Spinal cord (tissue), 9 donors: ENCODE measurements at regions not wholly inside any gene's neighbourhood (a gene's known extent, or its start where the extent isn't known, plus 50 kb on each side); places are given as distances from the start of the nearest gene placed in this dataset.
"Not testable (repeated sequence)": the region's sequence is repeated elsewhere in the genome, so short reads cannot be mapped to it uniquely, and the experiment has no call there.

Experiments used
- DNase-seq, 6 donors: peaks; one replicate each; pipeline versions ENCODE4 v3.0.0 to v3.0.0-alpha.2; 2013 to 2015; ENCODE audit warnings: low spot score in 6 of 6, low read depth in 4 of 6
- H3K27ac ChIP-seq: one replicate; pipeline ENCODE4 v1.5.1; 2013; ENCODE audit warnings: low read depth, low read length, control low read depth
- H3K27me3 ChIP-seq: one replicate; pipeline ENCODE4 v1.6.1; 2013; ENCODE audit warnings: low read length; ENCODE audit not compliant: control insufficient read depth, insufficient read depth
- H3K36me3 ChIP-seq: one replicate; pipeline ENCODE4 v1.6.1; 2013; ENCODE audit warnings: low read length; ENCODE audit not compliant: control insufficient read depth, insufficient read depth
- H3K4me1 ChIP-seq: one replicate; pipeline ENCODE4 v1.6.1; 2013; ENCODE audit warnings: low read length; ENCODE audit not compliant: control insufficient read depth, insufficient read depth
- H3K4me3 ChIP-seq: one replicate; pipeline ENCODE4 v1.5.1; 2013; ENCODE audit warnings: low read depth, low read length, control low read depth
- H3K9me3 ChIP-seq: one replicate; pipeline ENCODE4 v1.6.1; 2013; ENCODE audit warnings: low read length; ENCODE audit not compliant: control insufficient read depth, insufficient read depth
- WGBS: methylation state at CpG from one replicate; pipeline ENCODE4 v1.1.5; 2013; ENCODE audit warnings: missing lambda C conversion rate; ENCODE audit not compliant: insufficient coverage; 5-methylcytosine and 5-hydroxymethylcytosine counted together
- donor health status: healthy.

GRCh38 chr5:155136216-155136850 is 122.8 kb downstream of the KIF4B start:
- Histone ChIP-seq H3K4me1 (no peaks in the 10 kb centered on the region), H3K27me3 (no peaks in the 10 kb centered on the region), H3K9me3 (no peaks in the 10 kb centered on the region), H3K36me3 (no peaks in the 10 kb centered on the region), H3K27ac (no peak overlapping the region), H3K4me3 (no peak overlapping the region)
- 41% methylated on average over 4 of the region's 6 CpGs for WGBS
- peak in 2 of 6 donors; percentile 69 to 74 for DNase-seq

GRCh38 chr5:155137683-155138082 is 124.1 kb downstream of the KIF4B start:
- Histone ChIP-seq H3K4me1 (no peaks in the 10 kb centered on the region), H3K36me3 (no peaks in the 10 kb centered on the region), H3K27me3 (no peaks in the 10 kb centered on the region), H3K27ac (no peak overlapping the region), H3K4me3 (no peak overlapping the region), H3K9me3 (no peaks in the 10 kb centered on the region)
- DNase-seq = no peak
- WGBS = 67% methylated on average over 3 of the region's 3 CpGs

- Histone ChIP-seq H3K27me3 (no peaks in the 10 kb centered on the region), H3K4me3 (no peak overlapping the region), H3K36me3 (no peaks in the 10 kb centered on the region), H3K27ac (no peak overlapping the region), H3K9me3 (no peaks in the 10 kb centered on the region), H3K4me1 (no peaks in the 10 kb centered on the region)
- DNase-seq = no peak
- WGBS = no CpG with 5 or more reads among the region's 5 CpGs
Observed at GRCh38 chr5:155140646-155141045, 127.1 kb downstream of the KIF4B start.

- H3K9me3 ChIP-seq = no peaks in the 10 kb centered on the region
- H3K27ac ChIP-seq = no peak overlapping the region
- H3K36me3 ChIP-seq = no peaks in the 10 kb centered on the region
- DNase-seq = no peak
- H3K4me1 ChIP-seq = no peaks in the 10 kb centered on the region
- no peak overlapping the region for H3K4me3 ChIP-seq
- no peaks in the 10 kb centered on the region for H3K27me3 ChIP-seq
Observed at GRCh38 chr5:155144956-155145355, 131.4 kb downstream of the KIF4B start.

- no peaks in the 10 kb centered on the region for H3K36me3 ChIP-seq
- peak in 1 of 6 donors; percentile 67 for DNase-seq
- no CpG with 5 or more reads among the region's 2 CpGs for WGBS
- H3K4me3 ChIP-seq = no peak overlapping the region
- no peak overlapping the region for H3K27ac ChIP-seq
- H3K9me3 ChIP-seq = no peaks in the 10 kb centered on the region
- H3K27me3 ChIP-seq = no peaks in the 10 kb centered on the region
- no peaks in the 10 kb centered on the region for H3K4me1 ChIP-seq
Observed at GRCh38 chr5:155147222-155147621, 133.7 kb downstream of the KIF4B start.

GRCh38 chr5:155148694-155149093 is 135.1 kb downstream of the KIF4B start:
- H3K27ac ChIP-seq = no peak overlapping the region
- no peaks in the 10 kb centered on the region for H3K4me1 ChIP-seq
- no peaks in the 10 kb centered on the region for H3K27me3 ChIP-seq
- H3K9me3 ChIP-seq = no peaks in the 10 kb centered on the region
- DNase-seq = no peak
- no peaks in the 10 kb centered on the region for H3K36me3 ChIP-seq
- no peak overlapping the region for H3K4me3 ChIP-seq
- no CpG with 5 or more reads among the region's 1 CpG for WGBS

- Histone ChIP-seq H3K27me3 (no peaks in the 10 kb centered on the region), H3K4me3 (no peak overlapping the region), H3K27ac (no peak overlapping the region), H3K9me3 (no peaks in the 10 kb centered on the region), H3K4me1 (no peaks in the 10 kb centered on the region), H3K36me3 (no peaks in the 10 kb centered on the region)
- WGBS = 49% methylated on average over 3 of the region's 4 CpGs
- no peak for DNase-seq
Observed at GRCh38 chr5:155150012-155150411, 136.5 kb downstream of the KIF4B start.

- Histone ChIP-seq H3K27ac (no peak overlapping the region), H3K36me3 (no peaks in the 10 kb centered on the region), H3K9me3 (no peaks in the 10 kb centered on the region), H3K4me3 (no peak overlapping the region), H3K27me3 (no peaks in the 10 kb centered on the region), H3K4me1 (no peaks in the 10 kb centered on the region)
- DNase-seq = peak in 1 of 6 donors; percentile 42
Observed at GRCh38 chr5:155154973-155155372, 141.4 kb downstream of the KIF4B start.

GRCh38 chr5:155163084-155163483 is 149.5 kb downstream of the KIF4B start:
- 92% methylated on average over 7 of the region's 7 CpGs for WGBS
- not testable (repeated sequence) for H3K27ac ChIP-seq, H3K9me3 ChIP-seq, H3K27me3 ChIP-seq, DNase-seq, H3K4me3 ChIP-seq, H3K36me3 ChIP-seq, H3K4me1 ChIP-seq

- H3K27ac ChIP-seq = no peak overlapping the region
- H3K4me3 ChIP-seq = no peak overlapping the region
- no peaks in the 10 kb centered on the region for H3K9me3 ChIP-seq
- DNase-seq = no peak
- WGBS = 85% methylated on average over 2 of the region's 3 CpGs
- no peaks in the 10 kb centered on the region for H3K4me1 ChIP-seq
- H3K27me3 ChIP-seq = no peaks in the 10 kb centered on the region
- H3K36me3 ChIP-seq = no peaks in the 10 kb centered on the region
Observed at GRCh38 chr5:155167736-155168135, 154.2 kb downstream of the KIF4B start.
